HG03045 (cell line): ENCODE measurements at regions not wholly inside any gene's neighbourhood (a gene's known extent, or its start where the extent isn't known, plus 50 kb on each side); places are given as distances from the start of the nearest gene placed in this dataset.

ENCODE experiments used
- ATAC-seq: cut with Tn5 transposase; IDR thresholded peaks from one replicate; pipeline ENCODE4 v1.9.1; 2021; ENCODE audit warnings: mild to moderate bottlenecking, moderate library complexity; ENCODE audit not compliant: unreplicated experiment

- no peak for ATAC-seq
Observed at GRCh38 chr16:59213952-59214351, 479.8 kb upstream of the GOT2 start.

- ATAC-seq = no peak
Observed at GRCh38 chr16:59212492-59213024, 478.4 kb upstream of the GOT2 start.

- ATAC-seq = no peak
Observed at GRCh38 chr16:59210955-59211541, 476.9 kb upstream of the GOT2 start.

GRCh38 chr16:59205403-59205802 is 471.3 kb upstream of the GOT2 start:
- no peak for ATAC-seq

- no peak for ATAC-seq
Observed at GRCh38 chr16:59204589-59204988, 470.5 kb upstream of the GOT2 start.

GRCh38 chr16:59202233-59202862 is 468.2 kb upstream of the GOT2 start:
- ATAC-seq = no peak

- ATAC-seq = no peak
Observed at GRCh38 chr16:59201821-59202220, 467.7 kb upstream of the GOT2 start.

- ATAC-seq = no peak
Observed at GRCh38 chr16:59201160-59201559, 467.0 kb upstream of the GOT2 start.

GRCh38 chr16:59198487-59198886 is 464.4 kb upstream of the GOT2 start:
- no peak for ATAC-seq

- ATAC-seq = no peak
Observed at GRCh38 chr16:59195242-59195641, 461.1 kb upstream of the GOT2 start.

- no peak for ATAC-seq
Observed at GRCh38 chr16:59193637-59194036, 459.5 kb upstream of the GOT2 start.

GRCh38 chr16:59192551-59193199 is 458.6 kb upstream of the GOT2 start:
- peak; percentile 55 for ATAC-seq

GRCh38 chr16:59190731-59191130 is 456.6 kb upstream of the GOT2 start:
- no peak for ATAC-seq

- ATAC-seq = no peak
Observed at GRCh38 chr16:59188029-59188428, 453.9 kb upstream of the GOT2 start.

GRCh38 chr16:59181821-59182420 is 447.8 kb upstream of the GOT2 start:
- no peak for ATAC-seq

- no peak for ATAC-seq
Observed at GRCh38 chr16:59180083-59180476, 446.0 kb upstream of the GOT2 start.

- ATAC-seq = no peak
Observed at GRCh38 chr16:59179446-59180082, 445.4 kb upstream of the GOT2 start.

- no peak for ATAC-seq
Observed at GRCh38 chr16:59173408-59173831, 439.3 kb upstream of the GOT2 start.

- ATAC-seq = no peak
Observed at GRCh38 chr16:59170099-59170712, 436.1 kb upstream of the GOT2 start.

- no peak for ATAC-seq
Observed at GRCh38 chr16:59169168-59169567, 435.1 kb upstream of the GOT2 start.
